Gastroesophageal sphincter (tissue), 3 donors: ENCODE measurements at regions not wholly inside any gene's neighbourhood (a gene's known extent, or its start where the extent isn't known, plus 50 kb on each side); places are given as distances from the start of the nearest gene placed in this dataset.

Source experiments
- CTCF ChIP-seq, 4 experiments: fragments of 200-600 bp in 2 of 4; fragments of 450-650 bp in 2 of 4; sonication (generic) in 1 of 4; IDR thresholded peaks; one replicate each; pipeline ENCODE4 v1.5.1; 2017 to 2019; ENCODE audit warnings: antibody characterized with exemption in 4 of 4, mild to moderate bottlenecking in 2 of 4, moderate library complexity in 2 of 4
- EP300 ChIP-seq: sonication (generic); formaldehyde crosslinking; IDR thresholded peaks from one replicate; pipeline ENCODE4 v1.6.1; 2017; ENCODE audit warnings: antibody characterized with exemption, mild to moderate bottlenecking
- POLR2A ChIP-seq, 2 donors: fragments of 450-650 bp; IDR thresholded peaks; one replicate each; pipeline ENCODE4 v1.6.1; 2017; ENCODE audit warnings: antibody characterized with exemption in 2 of 2, mild to moderate bottlenecking in 2 of 2, moderate library complexity in 1 of 2
- POLR2AphosphoS5 ChIP-seq: sonication (generic); formaldehyde crosslinking; IDR thresholded peaks from one replicate; pipeline ENCODE4 v1.6.1; 2017; ENCODE audit warnings: antibody characterized with exemption

- TF ChIP-seq EP300 (no peak), POLR2A (IDR thresholded peaks at IDR 0.05) (no peak), POLR2AphosphoS5 (no peak), CTCF (IDR thresholded peaks at IDR 0.05) (no peak)
Measured at GRCh38 chr1:105872817-105873216, 1183.7 kb upstream of the PRMT6 start.
